GM23338 (cell line): ENCODE measurements at regions not wholly inside any gene's neighbourhood (a gene's known extent, or its start where the extent isn't known, plus 50 kb on each side); places are given as distances from the start of the nearest gene placed in this dataset.
"Not testable (repeated sequence)": the region's sequence is repeated elsewhere in the genome, so short reads cannot be mapped to it uniquely, and the experiment has no call there.

Experiments used
- ATAC-seq: fragments of 200-7000 bp; cut with Tn5 transposase; 3 replicates; pipeline ENCODE4 v1.9.1; 2020
- DNase-seq: peaks from one replicate; pipeline ENCODE4 v3.0.0-alpha.2; 2015; ENCODE audit warnings: low spot score
- H2AFZ ChIP-seq: fragments of 200-600 bp; sonication (generic); 2 replicates; pipeline ENCODE4 v1.8.0; 2016; ENCODE audit warnings: antibody characterized with exemption, mild to moderate bottlenecking, moderate library complexity
- H3F3A ChIP-seq: fragments of 200-600 bp; sonication (generic); replicated peaks from 2 replicates; pipeline ENCODE4 v1.8.0; 2017; ENCODE audit warnings: antibody characterized with exemption, mixed run types, low read depth
- H3K27ac ChIP-seq: fragments of 200-600 bp; sonication (generic); 2 replicates; pipeline ENCODE4 v1.6.1; 2016; ENCODE audit warnings: low read depth
- H3K27me3 ChIP-seq: fragments of 200-600 bp; sonication (generic); 2 replicates; pipeline ENCODE4 v1.8.0; 2016; ENCODE audit warnings: mild to moderate bottlenecking, mixed run types, moderate library complexity; ENCODE audit not compliant: insufficient read depth
- H3K36me3 ChIP-seq: fragments of 200-600 bp; sonication (generic); 2 replicates; pipeline ENCODE4 v1.8.0; 2016; ENCODE audit warnings: mild to moderate bottlenecking; ENCODE audit not compliant: insufficient read depth
- H3K4me1 ChIP-seq: fragments of 200-600 bp; sonication (generic); 2 replicates; pipeline ENCODE4 v1.8.0; 2016; ENCODE audit warnings: mild to moderate bottlenecking, moderate library complexity; ENCODE audit not compliant: insufficient read depth
- H3K4me2 ChIP-seq: fragments of 200-600 bp; sonication (generic); 2 replicates; pipeline ENCODE4 v1.7.1; 2017; ENCODE audit warnings: mixed run types
- H3K4me3 ChIP-seq: fragments of 200-600 bp; sonication (generic); 2 replicates; pipeline ENCODE4 v1.6.1; 2016; ENCODE audit warnings: mixed run types
- H3K79me2 ChIP-seq: fragments of 200-600 bp; sonication (generic); replicated peaks from 2 replicates; pipeline ENCODE4 v1.8.0; 2017; ENCODE audit warnings: mild to moderate bottlenecking; ENCODE audit not compliant: insufficient read depth
- H3K9me2 ChIP-seq: fragments of 200-600 bp; sonication (generic); 2 replicates; pipeline ENCODE4 v1.8.0; 2017; ENCODE audit not compliant: insufficient read depth
- H4K20me1 ChIP-seq: fragments of 200-600 bp; sonication (generic); replicated peaks from 2 replicates; pipeline ENCODE4 v1.8.0; 2017; ENCODE audit warnings: mild to moderate bottlenecking; ENCODE audit not compliant: insufficient read depth
- H3K27ac Mint-ChIP-seq: 2 replicates; pipeline ENCODE4 v1.8.0; 2020; ENCODE audit warnings: inconsistent platforms, mild to moderate bottlenecking, moderate library complexity, mixed read lengths
- H3K27me3 Mint-ChIP-seq: 3 replicates; pipeline ENCODE4 v1.8.0; 2022; ENCODE audit warnings: low read depth, mild to moderate bottlenecking, moderate library complexity, mixed read lengths, inconsistent platforms; ENCODE audit not compliant: insufficient read depth, poor library complexity
- H3K36me3 Mint-ChIP-seq: 3 replicates; pipeline ENCODE4 v1.8.0; 2021; ENCODE audit warnings: low read depth, mild to moderate bottlenecking, inconsistent platforms, moderate library complexity, mixed read lengths
- H3K4me1 Mint-ChIP-seq: 3 replicates; pipeline ENCODE4 v1.8.0; 2020; ENCODE audit warnings: mild to moderate bottlenecking, inconsistent platforms, mixed read lengths
- H3K4me3 Mint-ChIP-seq: 3 replicates; pipeline ENCODE4 v1.8.0; 2021; ENCODE audit warnings: moderate library complexity, mild to moderate bottlenecking, inconsistent platforms, mixed read lengths
- H3K9me3 Mint-ChIP-seq: 3 replicates; pipeline ENCODE4 v1.8.0; 2020; ENCODE audit warnings: moderate library complexity, mild to moderate bottlenecking, inconsistent platforms, mixed read lengths
- CREB1 ChIP-seq: fragments of 250-450 bp; sonication (Bioruptor Pico); IDR thresholded peaks from 2 replicates; pipeline ENCODE4 v1.5.0; 2020; ENCODE audit warnings: low read depth, mild to moderate bottlenecking, moderate library complexity
- EZH2phosphoT487 ChIP-seq: fragments of 200-600 bp; sonication (generic); IDR thresholded peaks from one replicate; pipeline ENCODE4 v1.8.1; 2018; ENCODE audit warnings: antibody characterized with exemption; ENCODE audit not compliant: unreplicated experiment
- JUNB ChIP-seq: IDR thresholded peaks from one replicate; pipeline ENCODE4 v1.6.1; 2016; ENCODE audit warnings: antibody characterized with exemption; ENCODE audit not compliant: unreplicated experiment
- NANOG ChIP-seq: IDR thresholded peaks from 2 replicates; pipeline ENCODE4 v1.6.1; 2016; ENCODE audit warnings: antibody characterized with exemption, borderline replicate concordance
- STAT1 ChIP-seq: IDR thresholded peaks from one replicate; pipeline ENCODE4 v1.6.1; 2016; ENCODE audit warnings: antibody characterized with exemption; ENCODE audit not compliant: unreplicated experiment
- ZNF114 ChIP-seq: fragments of 250-450 bp; sonication (Bioruptor Pico); IDR thresholded peaks from 2 replicates; pipeline ENCODE4 v1.5.0; 2020; ENCODE audit warnings: mild to moderate bottlenecking, moderate library complexity
- TF ChIP-seq, protein P1 (sequence below), 2 experiments: fragments of 200-600 bp in 1 of 2; sonication (generic) in 1 of 2; conservative IDR thresholded peaks; 2 replicates each; pipeline versions ENCODE4 v1.5.1 to v1.6.1; 2016 to 2017; ENCODE audit warnings: antibody characterized with exemption in 2 of 2, low read depth in 2 of 2, mild to moderate bottlenecking in 2 of 2, moderate library complexity in 1 of 2
- TF ChIP-seq, protein P2 (sequence below): IDR thresholded peaks from one replicate; pipeline ENCODE4 v1.6.1; 2018; ENCODE audit warnings: antibody characterized with exemption; ENCODE audit not compliant: unreplicated experiment
- TF ChIP-seq, protein P3 (sequence below): IDR thresholded peaks from 2 replicates; pipeline ENCODE4 v1.6.1; 2016; ENCODE audit warnings: antibody characterized with exemption

- Histone ChIP-seq H3K4me1 (0 out of 2 replicates have a peak, but pooled peaks cover 5% of the 10 kb centered on the region), H2AFZ (no peak overlapping the region), H3K79me2 (no peaks in the 10 kb centered on the region), H3K27ac (no peak overlapping the region), H3F3A (no peaks in the 10 kb centered on the region), H3K36me3 (no peaks in the 10 kb centered on the region), H3K9me2 (no peaks in the 10 kb centered on the region), H3K4me2 (no peak overlapping the region), H3K27me3 (no peaks in the 10 kb centered on the region), H4K20me1 (no peaks in the 10 kb centered on the region), H3K4me3 (no peak overlapping the region)
- H3K9me3 Mint-ChIP-seq, result peaks cover 11% of the 10 kb centered on the region
- DNase-seq, result no peak
- H3K4me3 Mint-ChIP-seq, result no peak overlapping the region; the same call in 2 of the 3 replicates
- TF ChIP-seq CREB1 (CRISPR knock-in tag), result no peak
- H3K4me1 Mint-ChIP-seq, result peaks cover 30% of the 10 kb centered on the region
- ATAC-seq, result no peak
- peaks cover 9% of the 10 kb centered on the region for H3K36me3 Mint-ChIP-seq
- H3K27ac Mint-ChIP-seq, result no peak overlapping the region
- H3K27me3 Mint-ChIP-seq, result peaks cover 6% of the 10 kb centered on the region
Observed at GRCh38 chr16:86351041-86351784, 159.1 kb upstream of the FOXF1 start.

DNA sequence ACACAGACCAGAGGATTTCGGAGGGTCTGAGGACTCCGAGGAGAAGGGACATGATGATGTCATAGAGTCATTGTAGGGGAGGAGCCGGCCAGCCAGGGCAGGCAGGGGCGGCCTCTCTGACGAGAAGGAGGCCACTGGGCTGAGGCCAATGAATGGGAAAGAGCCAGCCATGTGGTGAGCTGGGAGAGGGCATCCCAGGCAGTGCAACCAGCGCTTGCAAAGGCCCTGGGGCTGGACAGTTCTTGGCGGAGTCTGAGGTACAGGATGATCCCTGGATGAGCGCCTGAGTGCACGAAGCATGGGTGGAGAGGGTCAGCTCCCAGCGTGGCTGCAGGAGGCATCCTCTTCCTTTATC is 158.6 kb upstream of the FOXF1 start:
- H3K27me3 Mint-ChIP-seq, ATAC-seq, H3K27ac ChIP-seq, H3K4me2 ChIP-seq, H2AFZ ChIP-seq, H3K27ac Mint-ChIP-seq, H3K4me1 ChIP-seq, H3K36me3 Mint-ChIP-seq, H3F3A ChIP-seq, DNase-seq, H3K4me3 ChIP-seq, H3K9me2 ChIP-seq, H3K4me3 Mint-ChIP-seq, H3K36me3 ChIP-seq, H3K27me3 ChIP-seq, H3K79me2 ChIP-seq, H4K20me1 ChIP-seq: not testable (repeated sequence)
- H3K4me1 Mint-ChIP-seq, result peaks cover 26% of the 10 kb centered on the region
- H3K9me3 Mint-ChIP-seq, result peaks cover 14% of the 10 kb centered on the region

DNA sequence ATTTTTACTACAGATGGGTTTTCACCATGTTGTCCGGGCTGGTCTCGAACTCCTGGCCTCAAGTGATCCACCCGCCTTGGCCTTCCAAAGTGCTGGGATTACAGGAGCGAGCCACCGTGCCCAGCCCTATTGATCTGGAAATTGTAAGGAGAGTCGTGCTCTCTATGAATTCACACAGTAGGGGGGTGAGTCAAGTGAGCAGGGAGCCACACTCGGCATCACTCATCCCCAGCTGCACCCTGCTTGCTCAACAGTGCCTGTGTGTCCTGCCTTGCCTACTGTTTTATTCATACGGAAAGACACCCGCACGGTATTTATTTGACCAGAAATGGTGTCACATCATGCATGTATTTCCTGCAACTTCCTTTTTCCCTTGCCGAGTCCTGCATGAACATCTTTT is 157.2 kb upstream of the FOXF1 start:
- Histone ChIP-seq H2AFZ (no peak overlapping the region), H4K20me1 (no peaks in the 10 kb centered on the region), H3K27me3 (no peaks in the 10 kb centered on the region), H3K27ac (no peak overlapping the region), H3K9me2 (no peaks in the 10 kb centered on the region), H3K4me2 (no peak overlapping the region), H3K36me3 (no peaks in the 10 kb centered on the region), H3F3A (no peaks in the 10 kb centered on the region), H3K79me2 (no peaks in the 10 kb centered on the region), H3K4me1 (peaks cover 7% of the 10 kb centered on the region; the same call in 1 of the 2 replicates), H3K4me3 (no peak overlapping the region)
- DNase-seq (no peak), ATAC-seq (no peak)
- Mint-ChIP-seq H3K36me3 (peaks cover 10% of the 10 kb centered on the region), H3K4me3 (no peak overlapping the region), H3K9me3 (peaks cover 17% of the 10 kb centered on the region), H3K27ac (no peak overlapping the region), H3K27me3 (peaks cover 7% of the 10 kb centered on the region), H3K4me1 (peaks cover 28% of the 10 kb centered on the region)
- TF ChIP-seq STAT1 (no peak), JUNB (no peak), CREB1 (CRISPR knock-in tag) (no peak), NANOG (no peak), ZNF114 (CRISPR knock-in tag) (no peak), EZH2phosphoT487 (no peak)
- TF ChIP-seq, protein P1, sequence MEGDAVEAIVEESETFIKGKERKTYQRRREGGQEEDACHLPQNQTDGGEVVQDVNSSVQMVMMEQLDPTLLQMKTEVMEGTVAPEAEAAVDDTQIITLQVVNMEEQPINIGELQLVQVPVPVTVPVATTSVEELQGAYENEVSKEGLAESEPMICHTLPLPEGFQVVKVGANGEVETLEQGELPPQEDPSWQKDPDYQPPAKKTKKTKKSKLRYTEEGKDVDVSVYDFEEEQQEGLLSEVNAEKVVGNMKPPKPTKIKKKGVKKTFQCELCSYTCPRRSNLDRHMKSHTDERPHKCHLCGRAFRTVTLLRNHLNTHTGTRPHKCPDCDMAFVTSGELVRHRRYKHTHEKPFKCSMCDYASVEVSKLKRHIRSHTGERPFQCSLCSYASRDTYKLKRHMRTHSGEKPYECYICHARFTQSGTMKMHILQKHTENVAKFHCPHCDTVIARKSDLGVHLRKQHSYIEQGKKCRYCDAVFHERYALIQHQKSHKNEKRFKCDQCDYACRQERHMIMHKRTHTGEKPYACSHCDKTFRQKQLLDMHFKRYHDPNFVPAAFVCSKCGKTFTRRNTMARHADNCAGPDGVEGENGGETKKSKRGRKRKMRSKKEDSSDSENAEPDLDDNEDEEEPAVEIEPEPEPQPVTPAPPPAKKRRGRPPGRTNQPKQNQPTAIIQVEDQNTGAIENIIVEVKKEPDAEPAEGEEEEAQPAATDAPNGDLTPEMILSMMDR (conservative IDR thresholded peaks at IDR 0.05; ENCODE audit: low read depth in 2 of 2), result no peak
- TF ChIP-seq, protein P2, sequence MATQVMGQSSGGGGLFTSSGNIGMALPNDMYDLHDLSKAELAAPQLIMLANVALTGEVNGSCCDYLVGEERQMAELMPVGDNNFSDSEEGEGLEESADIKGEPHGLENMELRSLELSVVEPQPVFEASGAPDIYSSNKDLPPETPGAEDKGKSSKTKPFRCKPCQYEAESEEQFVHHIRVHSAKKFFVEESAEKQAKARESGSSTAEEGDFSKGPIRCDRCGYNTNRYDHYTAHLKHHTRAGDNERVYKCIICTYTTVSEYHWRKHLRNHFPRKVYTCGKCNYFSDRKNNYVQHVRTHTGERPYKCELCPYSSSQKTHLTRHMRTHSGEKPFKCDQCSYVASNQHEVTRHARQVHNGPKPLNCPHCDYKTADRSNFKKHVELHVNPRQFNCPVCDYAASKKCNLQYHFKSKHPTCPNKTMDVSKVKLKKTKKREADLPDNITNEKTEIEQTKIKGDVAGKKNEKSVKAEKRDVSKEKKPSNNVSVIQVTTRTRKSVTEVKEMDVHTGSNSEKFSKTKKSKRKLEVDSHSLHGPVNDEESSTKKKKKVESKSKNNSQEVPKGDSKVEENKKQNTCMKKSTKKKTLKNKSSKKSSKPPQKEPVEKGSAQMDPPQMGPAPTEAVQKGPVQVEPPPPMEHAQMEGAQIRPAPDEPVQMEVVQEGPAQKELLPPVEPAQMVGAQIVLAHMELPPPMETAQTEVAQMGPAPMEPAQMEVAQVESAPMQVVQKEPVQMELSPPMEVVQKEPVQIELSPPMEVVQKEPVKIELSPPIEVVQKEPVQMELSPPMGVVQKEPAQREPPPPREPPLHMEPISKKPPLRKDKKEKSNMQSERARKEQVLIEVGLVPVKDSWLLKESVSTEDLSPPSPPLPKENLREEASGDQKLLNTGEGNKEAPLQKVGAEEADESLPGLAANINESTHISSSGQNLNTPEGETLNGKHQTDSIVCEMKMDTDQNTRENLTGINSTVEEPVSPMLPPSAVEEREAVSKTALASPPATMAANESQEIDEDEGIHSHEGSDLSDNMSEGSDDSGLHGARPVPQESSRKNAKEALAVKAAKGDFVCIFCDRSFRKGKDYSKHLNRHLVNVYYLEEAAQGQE, result no peak
- TF ChIP-seq, protein P3, sequence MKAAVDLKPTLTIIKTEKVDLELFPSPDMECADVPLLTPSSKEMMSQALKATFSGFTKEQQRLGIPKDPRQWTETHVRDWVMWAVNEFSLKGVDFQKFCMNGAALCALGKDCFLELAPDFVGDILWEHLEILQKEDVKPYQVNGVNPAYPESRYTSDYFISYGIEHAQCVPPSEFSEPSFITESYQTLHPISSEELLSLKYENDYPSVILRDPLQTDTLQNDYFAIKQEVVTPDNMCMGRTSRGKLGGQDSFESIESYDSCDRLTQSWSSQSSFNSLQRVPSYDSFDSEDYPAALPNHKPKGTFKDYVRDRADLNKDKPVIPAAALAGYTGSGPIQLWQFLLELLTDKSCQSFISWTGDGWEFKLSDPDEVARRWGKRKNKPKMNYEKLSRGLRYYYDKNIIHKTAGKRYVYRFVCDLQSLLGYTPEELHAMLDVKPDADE, result no peak
